ENCODE measurements at regions not wholly inside any gene's neighbourhood (a gene's known extent, or its start where the extent isn't known, plus 50 kb on each side); places are given as distances from the start of the nearest gene placed in this dataset.

GRCh38 chr14:82786483-82786880 is 1252.8 kb upstream of the SEL1L start:
- TF ChIP-seq CTCF (conservative IDR thresholded peaks at IDR 0.05; ENCODE audit: low read length) (no peak), EZH2phosphoT487 (IDR thresholded peaks at IDR 0.05; ENCODE audit: borderline replicate concordance, low read depth, low read length) (no peak)

All from OCI-LY7 (cell line).